Ishikawa (cell line): ENCODE measurements at regions not wholly inside any gene's neighbourhood (a gene's known extent, or its start where the extent isn't known, plus 50 kb on each side); places are given as distances from the start of the nearest gene placed in this dataset.

Experiments
- CEBPB ChIP-seq: IDR thresholded peaks from 2 replicates; pipeline ENCODE4 v1.6.1; 2012
- EGR1 ChIP-seq: IDR thresholded peaks from 2 replicates; pipeline ENCODE4 v1.6.1; 2012
- EP300 ChIP-seq: IDR thresholded peaks from 2 replicates; pipeline ENCODE4 v1.6.1; 2012; ENCODE audit warnings: borderline replicate concordance
- FOXM1 ChIP-seq: IDR thresholded peaks from 2 replicates; pipeline ENCODE4 v1.6.1; 2012; ENCODE audit warnings: low read depth, borderline replicate concordance
- NFIC ChIP-seq: IDR thresholded peaks from 2 replicates; pipeline ENCODE4 v1.6.1; 2012
- RAD21 ChIP-seq: IDR thresholded peaks from 2 replicates; pipeline ENCODE4 v1.6.1; 2012; ENCODE audit warnings: low read depth
- TCF12 ChIP-seq: IDR thresholded peaks from 2 replicates; pipeline ENCODE4 v1.6.1; 2012; ENCODE audit warnings: low read depth
- TEAD4 ChIP-seq: IDR thresholded peaks from 2 replicates; pipeline ENCODE4 v1.6.1; 2012
- USF1 ChIP-seq: IDR thresholded peaks from 2 replicates; pipeline ENCODE4 v1.6.1; 2012
- ZBTB7A ChIP-seq: IDR thresholded peaks from 2 replicates; pipeline ENCODE4 v1.6.1; 2012; ENCODE audit warnings: low read depth
- TF ChIP-seq, protein P1 (sequence below): IDR thresholded peaks from 2 replicates; pipeline ENCODE4 v1.6.1; 2012; ENCODE audit warnings: low read depth, mild to moderate bottlenecking

DNA sequence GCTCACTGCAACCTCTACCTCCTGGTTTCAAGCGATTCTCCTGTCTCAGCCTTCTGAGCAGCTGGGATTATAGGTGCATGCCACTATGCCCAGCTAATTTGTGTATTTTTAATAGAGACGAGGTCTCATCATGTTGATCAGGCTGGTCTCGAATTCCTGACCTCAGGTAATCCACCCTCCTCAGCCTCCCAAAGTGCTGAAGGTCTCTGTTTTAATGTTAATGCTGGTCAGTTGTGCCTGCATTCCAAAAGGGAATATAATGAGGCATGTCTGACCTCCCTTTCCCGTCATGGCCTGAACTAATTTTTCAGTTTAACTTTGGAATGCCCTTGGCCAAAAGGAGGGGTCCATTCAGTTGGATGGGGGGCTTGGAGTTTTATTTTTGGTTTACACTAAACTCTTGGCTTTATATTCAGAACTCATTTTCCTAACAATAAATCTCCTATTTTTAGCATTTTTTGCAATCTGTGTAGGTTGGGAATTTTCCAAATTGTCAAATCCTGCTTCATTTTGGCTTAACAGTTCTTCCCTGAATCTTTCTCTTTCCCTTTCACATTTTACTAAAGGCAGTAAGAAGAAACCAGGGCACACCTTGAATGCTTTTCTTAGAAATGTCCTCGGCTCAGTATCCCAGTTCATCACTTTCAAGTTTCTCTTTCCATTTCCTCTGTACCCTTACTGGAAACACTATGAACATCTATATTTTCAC lies 1175.5 kb downstream of the MAT2B start:
- TF ChIP-seq ZBTB7A (no peak), EGR1 (no peak), CEBPB (no peak), EP300 (no peak), FOXM1 (no peak), USF1 (no peak), TEAD4 (no peak), NFIC (no peak), TCF12 (no peak), RAD21 (no peak)
- TF ChIP-seq, protein P1, sequence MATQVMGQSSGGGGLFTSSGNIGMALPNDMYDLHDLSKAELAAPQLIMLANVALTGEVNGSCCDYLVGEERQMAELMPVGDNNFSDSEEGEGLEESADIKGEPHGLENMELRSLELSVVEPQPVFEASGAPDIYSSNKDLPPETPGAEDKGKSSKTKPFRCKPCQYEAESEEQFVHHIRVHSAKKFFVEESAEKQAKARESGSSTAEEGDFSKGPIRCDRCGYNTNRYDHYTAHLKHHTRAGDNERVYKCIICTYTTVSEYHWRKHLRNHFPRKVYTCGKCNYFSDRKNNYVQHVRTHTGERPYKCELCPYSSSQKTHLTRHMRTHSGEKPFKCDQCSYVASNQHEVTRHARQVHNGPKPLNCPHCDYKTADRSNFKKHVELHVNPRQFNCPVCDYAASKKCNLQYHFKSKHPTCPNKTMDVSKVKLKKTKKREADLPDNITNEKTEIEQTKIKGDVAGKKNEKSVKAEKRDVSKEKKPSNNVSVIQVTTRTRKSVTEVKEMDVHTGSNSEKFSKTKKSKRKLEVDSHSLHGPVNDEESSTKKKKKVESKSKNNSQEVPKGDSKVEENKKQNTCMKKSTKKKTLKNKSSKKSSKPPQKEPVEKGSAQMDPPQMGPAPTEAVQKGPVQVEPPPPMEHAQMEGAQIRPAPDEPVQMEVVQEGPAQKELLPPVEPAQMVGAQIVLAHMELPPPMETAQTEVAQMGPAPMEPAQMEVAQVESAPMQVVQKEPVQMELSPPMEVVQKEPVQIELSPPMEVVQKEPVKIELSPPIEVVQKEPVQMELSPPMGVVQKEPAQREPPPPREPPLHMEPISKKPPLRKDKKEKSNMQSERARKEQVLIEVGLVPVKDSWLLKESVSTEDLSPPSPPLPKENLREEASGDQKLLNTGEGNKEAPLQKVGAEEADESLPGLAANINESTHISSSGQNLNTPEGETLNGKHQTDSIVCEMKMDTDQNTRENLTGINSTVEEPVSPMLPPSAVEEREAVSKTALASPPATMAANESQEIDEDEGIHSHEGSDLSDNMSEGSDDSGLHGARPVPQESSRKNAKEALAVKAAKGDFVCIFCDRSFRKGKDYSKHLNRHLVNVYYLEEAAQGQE, result no peak
